Fibroblast of villous mesenchyme (primary cell): ENCODE measurements at regions not wholly inside any gene's neighbourhood (a gene's known extent, or its start where the extent isn't known, plus 50 kb on each side); places are given as distances from the start of the nearest gene placed in this dataset.

ENCODE experiments used
- DNase-seq: peaks from one replicate; pipeline ENCODE4 v3.0.0-alpha.2; 2010; ENCODE audit warnings: low read depth
- H3K4me3 ChIP-seq: 2 replicates; pipeline ENCODE4 v1.5.1; 2011; ENCODE audit warnings: low read depth, mild to moderate bottlenecking, low read length
- CTCF ChIP-seq: IDR thresholded peaks from 2 replicates; pipeline ENCODE4 v1.5.1; 2012; ENCODE audit warnings: low read depth, mild to moderate bottlenecking, low read length; ENCODE audit not compliant: insufficient read depth

- no peak for TF ChIP-seq CTCF
- H3K4me3 ChIP-seq = no peak overlapping the region
- DNase-seq = no peak
Observed at GRCh38 chr9:81476813-81477490, 212.4 kb downstream of the TLE1 start.

GRCh38 chr9:81474792-81475191, 214.6 kb downstream of the TLE1 start:
- DNase-seq = no peak
- H3K4me3 ChIP-seq = no peak overlapping the region
- TF ChIP-seq CTCF = no peak

- H3K4me3 ChIP-seq = no peak overlapping the region
- DNase-seq = no peak
- TF ChIP-seq CTCF = no peak
Observed at GRCh38 chr9:81474125-81474524, 215.2 kb downstream of the TLE1 start.

- DNase-seq = no peak
- TF ChIP-seq CTCF = no peak
- no peak overlapping the region for H3K4me3 ChIP-seq
Observed at GRCh38 chr9:81473708-81474107, 215.6 kb downstream of the TLE1 start.

GRCh38 chr9:81473206-81473605, 216.1 kb downstream of the TLE1 start:
- TF ChIP-seq CTCF = no peak
- DNase-seq = no peak
- H3K4me3 ChIP-seq = no peak overlapping the region

- no peak overlapping the region for H3K4me3 ChIP-seq
- no peak for TF ChIP-seq CTCF
- DNase-seq = no peak
Observed at GRCh38 chr9:81472701-81473100, 216.6 kb downstream of the TLE1 start.

- DNase-seq = no peak
Observed at GRCh38 chr9:81470864-81471263, 218.5 kb downstream of the TLE1 start.

More at GRCh38 chr9:81470864-81471263, 218.5 kb downstream of the TLE1 start:
- TF ChIP-seq CTCF = no peak
- H3K4me3 ChIP-seq = no peak overlapping the region
